ENCODE measurements at regions not wholly inside any gene's neighbourhood (a gene's known extent, or its start where the extent isn't known, plus 50 kb on each side); places are given as distances from the start of the nearest gene placed in this dataset.

GRCh38 chr11:11029027-11029426, 171.2 kb upstream of the ZBED5 start:
- Mint-ChIP-seq H3K36me3 (no peaks in the 10 kb centered on the region), H3K4me3 (no peak overlapping the region), H3K9me3 (no peaks in the 10 kb centered on the region), H3K4me1 (no peaks in the 10 kb centered on the region), H3K27ac (no peak overlapping the region), H3K27me3 (peaks cover 20% of the 10 kb centered on the region)
- no peak for DNase-seq
- POLR2A ChIA-PET, result no interaction called here
- ATAC-seq (ENCODE audit: low read depth), result no peak

DNA sequence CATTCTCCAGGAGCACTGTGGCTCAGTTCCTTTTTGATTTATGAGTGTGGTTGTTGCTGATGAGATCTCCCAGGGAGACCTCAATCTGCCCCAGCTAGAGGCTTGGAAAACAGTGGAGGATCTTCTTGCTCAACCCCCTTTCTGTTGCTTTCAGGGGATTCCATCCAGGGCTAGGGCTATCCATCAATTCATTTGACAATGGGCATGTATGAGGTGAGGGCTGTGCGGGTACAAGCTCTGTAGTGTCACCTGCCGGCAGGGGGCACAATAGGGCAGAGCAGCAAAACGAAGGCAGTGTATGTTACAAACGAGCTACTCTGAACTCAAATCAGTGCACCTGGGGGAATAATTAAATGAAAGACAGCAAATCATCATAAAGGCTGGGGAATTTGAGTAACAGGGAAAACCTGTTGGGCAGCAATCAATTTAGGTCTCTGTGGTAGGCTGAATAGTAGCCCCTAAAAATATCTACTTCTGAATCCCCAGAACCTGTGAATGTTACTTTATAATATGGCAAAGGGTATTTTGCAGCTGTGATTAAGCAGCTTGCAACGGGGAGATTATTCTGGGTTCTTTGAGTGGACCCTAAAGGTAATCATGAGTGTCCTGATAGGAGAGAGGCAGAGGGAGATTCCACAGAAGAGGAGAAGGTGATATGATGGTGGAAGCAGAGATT, 170.3 kb upstream of the ZBED5 start:
- Mint-ChIP-seq H3K27me3 (peaks cover 21% of the 10 kb centered on the region), H3K4me1 (no peaks in the 10 kb centered on the region), H3K36me3 (no peaks in the 10 kb centered on the region), H3K27ac (no peak overlapping the region), H3K4me3 (no peak overlapping the region), H3K9me3 (no peaks in the 10 kb centered on the region)
- peak; percentile 76 for ATAC-seq (ENCODE audit: low read depth)
- POLR2A ChIA-PET, result no interaction called here
- peak; percentile 80 for DNase-seq

DNA sequence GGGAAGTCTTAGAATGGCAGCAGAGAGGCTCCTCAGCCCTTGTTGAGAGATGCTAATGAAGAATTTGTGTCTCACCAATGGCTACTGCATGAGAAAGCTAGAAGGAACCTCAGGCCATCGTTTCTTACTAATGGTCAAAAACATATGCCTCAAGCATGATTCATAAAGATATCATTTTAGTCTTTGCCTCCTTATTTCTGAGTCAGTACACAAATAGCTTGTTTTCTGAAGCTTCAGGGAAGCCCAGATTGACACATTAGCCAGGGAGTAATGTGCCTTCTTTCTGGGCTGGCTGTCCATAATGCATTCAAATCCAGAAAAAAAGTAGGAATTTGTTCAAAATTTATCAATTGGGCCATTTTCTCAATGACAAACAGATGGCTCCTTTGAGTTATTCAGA, 169.4 kb upstream of the ZBED5 start:
- no peak overlapping the region for H3K27ac Mint-ChIP-seq
- peaks cover 17% of the 10 kb centered on the region for H3K27me3 Mint-ChIP-seq
- DNase-seq, result no peak
- H3K9me3 Mint-ChIP-seq, result no peaks in the 10 kb centered on the region
- H3K4me1 Mint-ChIP-seq, result no peaks in the 10 kb centered on the region
- POLR2A ChIA-PET, result no interaction called here
- no peak overlapping the region for H3K4me3 Mint-ChIP-seq
- ATAC-seq (ENCODE audit: low read depth), result no peak
- H3K36me3 Mint-ChIP-seq, result no peaks in the 10 kb centered on the region

DNA sequence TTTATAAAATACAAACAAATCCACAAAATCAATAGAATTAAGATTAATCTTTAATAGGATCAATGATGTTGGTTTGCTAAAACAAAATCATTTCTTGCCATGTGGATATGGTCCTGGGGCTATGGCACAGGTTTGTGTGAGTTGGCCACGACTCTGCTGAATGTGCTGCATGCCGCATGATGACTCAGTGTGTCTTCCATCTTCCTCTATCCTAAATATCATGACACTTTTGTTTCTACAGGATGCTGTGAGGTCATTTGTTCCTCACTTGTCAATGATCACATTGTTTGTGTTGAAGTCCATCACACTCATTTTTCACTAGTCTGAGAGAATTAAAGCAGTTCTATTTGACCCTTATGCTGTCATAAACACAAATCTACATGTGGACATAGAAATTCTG, 167.2 kb upstream of the ZBED5 start:
- Mint-ChIP-seq H3K27ac (no peak overlapping the region), H3K27me3 (peaks cover 19% of the 10 kb centered on the region), H3K4me3 (no peak overlapping the region), H3K9me3 (no peaks in the 10 kb centered on the region), H3K36me3 (no peaks in the 10 kb centered on the region), H3K4me1 (no peaks in the 10 kb centered on the region)
- ATAC-seq (ENCODE audit: low read depth) (no peak), DNase-seq (no peak)
- POLR2A ChIA-PET, result no interaction called here

- POLR2A ChIA-PET, result interaction anchor here (1.2 kb wide), 1 partner anchor 230 kb away, joined by 5 read pairs; no protein-coding TSS in a partner anchor
- Mint-ChIP-seq H3K4me1 (peaks cover 2% of the 10 kb centered on the region), H3K27ac (no peak overlapping the region), H3K36me3 (no peaks in the 10 kb centered on the region), H3K4me3 (no peak overlapping the region), H3K9me3 (no peaks in the 10 kb centered on the region), H3K27me3 (peaks cover 8% of the 10 kb centered on the region)
- no peak for ATAC-seq (ENCODE audit: low read depth)
- no peak for DNase-seq
Observed at GRCh38 chr11:11022125-11022730, 164.4 kb upstream of the ZBED5 start.

DNA sequence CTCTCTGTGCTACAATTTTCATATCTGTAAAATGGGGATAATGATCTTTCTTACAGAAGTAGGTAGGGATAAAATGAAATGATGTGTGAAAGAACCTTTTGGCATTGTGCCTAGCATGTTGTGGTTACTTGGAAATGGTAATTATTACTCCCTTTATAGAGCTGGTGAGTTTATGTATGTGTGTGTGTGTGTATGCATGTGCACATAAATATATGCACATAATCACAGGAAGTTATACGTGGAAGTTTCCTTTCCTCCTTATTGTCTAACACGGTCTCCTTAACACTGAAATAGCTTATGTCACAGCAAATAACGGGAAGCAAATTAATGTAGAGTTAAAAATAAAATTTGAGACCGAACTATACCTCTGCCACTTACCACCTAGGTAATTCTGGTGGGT, 163.7 kb upstream of the ZBED5 start:
- POLR2A ChIA-PET, result interaction anchor here (0.7 to 1.2 kb wide), 2 partner anchors 212 to 229 kb away, joined by 3 to 5 read pairs; partner anchors contain the start of gene EIF4G2
- H3K27me3 Mint-ChIP-seq, result peaks cover 8% of the 10 kb centered on the region
- H3K4me1 Mint-ChIP-seq, result peaks cover 2% of the 10 kb centered on the region
- no peaks in the 10 kb centered on the region for H3K9me3 Mint-ChIP-seq
- ATAC-seq (ENCODE audit: low read depth), result no peak
- no peak for DNase-seq
- no peaks in the 10 kb centered on the region for H3K36me3 Mint-ChIP-seq
- H3K4me3 Mint-ChIP-seq, result no peak overlapping the region
- H3K27ac Mint-ChIP-seq, result no peak overlapping the region

DNA sequence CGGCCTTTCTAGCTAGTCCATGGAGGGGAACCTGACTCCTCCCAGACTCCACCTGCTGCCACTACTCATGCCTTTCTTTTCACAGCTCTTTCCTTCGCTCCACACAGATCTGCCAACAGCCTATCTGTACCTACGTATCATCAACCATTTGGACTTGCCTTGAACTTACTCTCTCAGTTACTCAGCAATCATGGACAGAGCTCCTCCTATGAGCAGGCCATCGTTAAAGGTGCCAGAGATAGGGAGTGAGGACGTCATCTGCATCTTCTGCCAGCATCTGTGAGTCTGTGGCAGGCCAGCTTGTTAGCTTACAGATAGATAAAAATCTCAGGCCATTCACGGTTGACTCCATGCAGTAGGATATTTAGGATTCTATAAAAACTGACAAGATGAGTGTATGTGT, 162.9 kb upstream of the ZBED5 start:
- Mint-ChIP-seq H3K36me3 (no peaks in the 10 kb centered on the region), H3K27ac (no peak overlapping the region), H3K9me3 (no peaks in the 10 kb centered on the region), H3K27me3 (peaks cover 8% of the 10 kb centered on the region), H3K4me1 (peaks cover 2% of the 10 kb centered on the region), H3K4me3 (no peak overlapping the region)
- POLR2A ChIA-PET, result interaction anchor here (1.2 kb wide), 1 partner anchor 228 kb away, joined by 5 read pairs; no protein-coding TSS in a partner anchor
- DNase-seq (no peak), ATAC-seq (ENCODE audit: low read depth) (no peak)

GRCh38 chr11:11020219-11020726, 162.4 kb upstream of the ZBED5 start:
- no peak for ATAC-seq (ENCODE audit: low read depth)
- POLR2A ChIA-PET, result no interaction called here
- Mint-ChIP-seq H3K4me1 (peaks cover 2% of the 10 kb centered on the region), H3K27me3 (peaks cover 8% of the 10 kb centered on the region), H3K36me3 (no peaks in the 10 kb centered on the region), H3K27ac (no peak overlapping the region), H3K4me3 (no peak overlapping the region), H3K9me3 (no peaks in the 10 kb centered on the region)
- DNase-seq, result no peak

DNA sequence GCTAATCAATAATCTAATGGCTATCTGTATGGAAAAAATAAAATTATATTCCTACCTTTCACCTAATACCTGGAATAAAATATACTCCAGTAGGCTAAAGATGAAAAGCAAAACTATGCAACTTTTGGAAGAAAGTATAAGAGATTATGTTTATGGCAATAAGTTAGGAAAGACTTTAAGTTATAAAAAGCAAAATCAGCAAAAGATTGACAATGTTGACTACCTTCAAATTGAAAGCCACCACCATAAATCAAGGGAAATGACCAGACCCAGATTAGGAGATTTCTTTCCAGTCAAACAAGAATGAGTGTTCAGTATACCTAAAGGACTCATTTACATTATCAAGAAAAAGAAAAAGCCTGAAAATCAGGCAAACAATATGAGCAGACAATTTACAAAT, 159.1 kb upstream of the ZBED5 start:
- ATAC-seq (ENCODE audit: low read depth), result no peak
- POLR2A ChIA-PET, result no interaction called here

DNA sequence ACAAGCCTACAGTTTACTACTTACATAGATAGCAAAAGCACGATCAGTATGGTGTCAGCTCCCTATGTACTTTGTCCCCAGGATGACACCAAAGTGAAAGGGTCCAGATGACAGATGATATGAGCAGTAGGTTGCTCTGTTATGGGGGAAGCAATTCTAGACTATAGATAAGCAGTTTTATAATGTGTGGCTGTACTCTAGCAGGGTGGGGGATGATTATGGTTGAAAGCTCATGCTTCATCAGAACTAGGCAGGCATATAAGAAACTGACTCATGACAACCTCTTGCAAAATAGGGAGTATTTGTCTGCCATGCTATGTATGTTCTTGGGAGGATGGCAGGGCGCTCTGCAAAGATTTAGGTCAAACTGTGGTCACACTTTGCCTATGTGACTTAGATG, 158.2 kb upstream of the ZBED5 start:
- DNase-seq (no peak), ATAC-seq (ENCODE audit: low read depth) (no peak)
- POLR2A ChIA-PET, result no interaction called here
- no peak overlapping the region for H3K4me3 Mint-ChIP-seq
- no peaks in the 10 kb centered on the region for H3K9me3 Mint-ChIP-seq
- H3K27ac Mint-ChIP-seq, result no peak overlapping the region
- peaks cover 2% of the 10 kb centered on the region for H3K4me1 Mint-ChIP-seq
- H3K36me3 Mint-ChIP-seq, result no peaks in the 10 kb centered on the region
- peaks cover 6% of the 10 kb centered on the region for H3K27me3 Mint-ChIP-seq

More for the DNA sequence above, 159.1 kb upstream of the ZBED5 start:
- peaks cover 7% of the 10 kb centered on the region for H3K27me3 Mint-ChIP-seq
- H3K4me1 Mint-ChIP-seq, result peaks cover 2% of the 10 kb centered on the region
- H3K4me3 Mint-ChIP-seq, result no peak overlapping the region
- no peaks in the 10 kb centered on the region for H3K36me3 Mint-ChIP-seq
- H3K27ac Mint-ChIP-seq, result no peak overlapping the region
- H3K9me3 Mint-ChIP-seq, result no peaks in the 10 kb centered on the region
- DNase-seq, result no peak

GRCh38 chr11:11011617-11012016, 153.8 kb upstream of the ZBED5 start:
- no peaks in the 10 kb centered on the region for H3K4me1 Mint-ChIP-seq
- H3K36me3 Mint-ChIP-seq, result no peaks in the 10 kb centered on the region
- H3K9me3 Mint-ChIP-seq, result no peaks in the 10 kb centered on the region
- DNase-seq (no peak), ATAC-seq (ENCODE audit: low read depth) (no peak)
- POLR2A ChIA-PET, result no interaction called here
- no peak overlapping the region for H3K27ac Mint-ChIP-seq
- no peak overlapping the region for H3K4me3 Mint-ChIP-seq
- peaks cover 12% of the 10 kb centered on the region for H3K27me3 Mint-ChIP-seq

GRCh38 chr11:11010624-11011127, 152.8 kb upstream of the ZBED5 start:
- no peak for ATAC-seq (ENCODE audit: low read depth)
- no peaks in the 10 kb centered on the region for H3K9me3 Mint-ChIP-seq
- DNase-seq, result no peak
- peaks cover 15% of the 10 kb centered on the region for H3K27me3 Mint-ChIP-seq
- POLR2A ChIA-PET, result no interaction called here
- no peak overlapping the region for H3K4me3 Mint-ChIP-seq
- H3K36me3 Mint-ChIP-seq, result no peaks in the 10 kb centered on the region
- no peaks in the 10 kb centered on the region for H3K4me1 Mint-ChIP-seq
- no peak overlapping the region for H3K27ac Mint-ChIP-seq

GRCh38 chr11:11009179-11009578, 151.3 kb upstream of the ZBED5 start:
- H3K4me3 Mint-ChIP-seq, result no peak overlapping the region
- no peak overlapping the region for H3K27ac Mint-ChIP-seq
- DNase-seq (no peak), ATAC-seq (ENCODE audit: low read depth) (no peak)
- POLR2A ChIA-PET, result no interaction called here
- no peaks in the 10 kb centered on the region for H3K36me3 Mint-ChIP-seq
- H3K4me1 Mint-ChIP-seq, result no peaks in the 10 kb centered on the region
- no peaks in the 10 kb centered on the region for H3K9me3 Mint-ChIP-seq
- H3K27me3 Mint-ChIP-seq, result peaks cover 25% of the 10 kb centered on the region

GRCh38 chr11:11004069-11004468, 146.2 kb upstream of the ZBED5 start:
- no peaks in the 10 kb centered on the region for H3K9me3 Mint-ChIP-seq
- H3K27me3 Mint-ChIP-seq, result peaks cover 28% of the 10 kb centered on the region
- POLR2A ChIA-PET, result no interaction called here
- H3K4me1 Mint-ChIP-seq, result no peaks in the 10 kb centered on the region
- ATAC-seq (ENCODE audit: low read depth), result no peak
- no peak overlapping the region for H3K27ac Mint-ChIP-seq
- H3K36me3 Mint-ChIP-seq, result no peaks in the 10 kb centered on the region
- DNase-seq, result no peak
- H3K4me3 Mint-ChIP-seq, result no peak overlapping the region
